Hepatocyte (in vitro differentiated cells): ENCODE measurements at regions not wholly inside any gene's neighbourhood (a gene's known extent, or its start where the extent isn't known, plus 50 kb on each side); places are given as distances from the start of the nearest gene placed in this dataset.

Experiments
- CTCF ChIP-seq: fragments of 200-600 bp; sonication (generic); IDR thresholded peaks from 2 replicates; pipeline ENCODE4 v1.5.1; 2016; ENCODE audit warnings: antibody characterized with exemption, mild to moderate bottlenecking; ENCODE audit not compliant: poor library complexity
- EZH2 ChIP-seq: fragments of 200-600 bp; sonication (generic); IDR thresholded peaks from 2 replicates; pipeline ENCODE4 v1.6.1; 2016; ENCODE audit warnings: antibody characterized with exemption, mild to moderate bottlenecking, borderline replicate concordance

- TF ChIP-seq CTCF (no peak), EZH2 (no peak)
Observed at GRCh38 chr12:124430491-124430890, 135.6 kb downstream of the RFLNA start.
